HG02840 (cell line): ENCODE measurements at regions not wholly inside any gene's neighbourhood (a gene's known extent, or its start where the extent isn't known, plus 50 kb on each side); places are given as distances from the start of the nearest gene placed in this dataset.
"Not testable (repeated sequence)": the region's sequence is repeated elsewhere in the genome, so short reads cannot be mapped to it uniquely, and the experiment has no call there.

Source experiments
- ATAC-seq: cut with Tn5 transposase; IDR thresholded peaks from one replicate; pipeline ENCODE4 v1.9.1; 2021; ENCODE audit warnings: mild to moderate bottlenecking, moderate library complexity, moderate number of reproducible peaks; ENCODE audit not compliant: unreplicated experiment, low FRiP score

DNA sequence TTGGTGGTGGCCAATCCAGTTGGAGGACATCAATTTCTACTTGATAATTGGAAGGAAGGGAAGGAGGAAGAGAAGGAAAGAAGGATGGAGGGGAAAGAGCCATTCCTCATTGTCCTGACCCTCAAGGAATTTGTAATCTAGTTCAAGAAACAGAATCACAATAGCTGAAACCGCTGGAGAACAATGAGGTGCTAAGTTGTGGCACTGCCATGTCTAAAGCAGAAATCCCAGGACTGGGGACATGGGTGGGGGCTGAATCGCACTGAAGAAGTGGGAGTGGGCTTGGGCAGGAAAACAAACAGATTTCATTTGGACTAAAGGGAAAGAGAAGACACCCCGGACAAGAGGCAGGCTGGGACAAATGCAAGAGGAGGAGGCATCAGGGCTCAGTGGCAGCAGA, 183.6 kb downstream of the UACA start:
- ATAC-seq: no peak

DNA sequence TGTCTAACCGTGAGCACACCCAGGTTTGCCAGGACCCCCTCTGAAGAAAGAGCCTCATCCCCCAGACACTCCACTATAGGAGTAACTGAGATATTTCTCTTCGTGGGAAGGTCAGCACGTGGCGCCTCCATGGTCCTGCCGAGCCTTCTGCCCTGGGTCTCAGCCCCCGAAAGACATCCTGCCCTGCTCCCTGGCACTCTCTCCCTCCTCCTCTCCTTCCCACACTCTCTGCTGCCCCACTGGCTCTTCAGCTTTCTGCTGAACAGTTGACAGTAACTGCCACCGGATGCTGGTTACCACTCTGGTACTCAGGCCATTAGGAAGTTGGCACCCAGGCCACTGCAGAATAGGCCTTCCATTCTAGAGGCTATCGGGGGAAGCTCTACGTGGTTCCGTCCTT, 185.2 kb downstream of the UACA start:
- ATAC-seq: no peak

DNA sequence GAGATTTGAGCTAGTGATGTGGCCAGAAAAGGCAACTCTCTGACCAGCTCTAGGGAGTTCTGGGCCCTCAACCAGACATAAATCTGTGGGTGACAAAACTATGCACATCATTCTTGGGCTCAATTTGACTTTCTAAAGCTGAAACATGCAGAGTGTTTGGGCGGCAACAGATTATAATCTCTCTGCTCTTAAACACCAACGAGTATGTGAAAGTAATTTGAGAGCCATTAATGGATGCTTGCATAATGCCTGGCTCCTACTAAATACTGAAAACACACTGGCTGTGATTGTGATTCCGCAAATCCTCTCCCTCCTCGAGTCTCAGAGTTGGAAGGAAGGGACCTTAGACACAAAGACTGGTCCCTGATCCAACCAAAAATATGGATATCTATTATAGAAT, 186.7 kb downstream of the UACA start:
- ATAC-seq: no peak

DNA sequence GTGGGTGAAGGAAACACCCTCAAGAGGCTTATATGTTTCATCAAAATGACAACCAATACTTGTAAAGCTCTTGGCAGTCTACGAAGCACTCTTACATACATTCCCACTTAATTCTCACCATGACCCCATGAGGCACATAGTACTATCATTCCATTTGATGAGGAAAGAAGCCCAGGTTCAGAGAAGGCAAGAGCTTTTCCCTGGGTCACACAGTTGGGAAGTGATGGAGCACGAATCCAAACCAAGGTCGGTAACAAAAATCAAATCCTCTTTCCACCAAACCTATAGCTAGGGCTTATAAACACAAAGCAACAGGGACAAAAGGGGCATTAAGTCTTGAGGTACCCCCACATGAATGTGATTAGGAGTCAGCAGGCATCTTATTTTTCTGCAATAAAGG, 187.1 kb downstream of the UACA start:
- ATAC-seq: no peak

DNA sequence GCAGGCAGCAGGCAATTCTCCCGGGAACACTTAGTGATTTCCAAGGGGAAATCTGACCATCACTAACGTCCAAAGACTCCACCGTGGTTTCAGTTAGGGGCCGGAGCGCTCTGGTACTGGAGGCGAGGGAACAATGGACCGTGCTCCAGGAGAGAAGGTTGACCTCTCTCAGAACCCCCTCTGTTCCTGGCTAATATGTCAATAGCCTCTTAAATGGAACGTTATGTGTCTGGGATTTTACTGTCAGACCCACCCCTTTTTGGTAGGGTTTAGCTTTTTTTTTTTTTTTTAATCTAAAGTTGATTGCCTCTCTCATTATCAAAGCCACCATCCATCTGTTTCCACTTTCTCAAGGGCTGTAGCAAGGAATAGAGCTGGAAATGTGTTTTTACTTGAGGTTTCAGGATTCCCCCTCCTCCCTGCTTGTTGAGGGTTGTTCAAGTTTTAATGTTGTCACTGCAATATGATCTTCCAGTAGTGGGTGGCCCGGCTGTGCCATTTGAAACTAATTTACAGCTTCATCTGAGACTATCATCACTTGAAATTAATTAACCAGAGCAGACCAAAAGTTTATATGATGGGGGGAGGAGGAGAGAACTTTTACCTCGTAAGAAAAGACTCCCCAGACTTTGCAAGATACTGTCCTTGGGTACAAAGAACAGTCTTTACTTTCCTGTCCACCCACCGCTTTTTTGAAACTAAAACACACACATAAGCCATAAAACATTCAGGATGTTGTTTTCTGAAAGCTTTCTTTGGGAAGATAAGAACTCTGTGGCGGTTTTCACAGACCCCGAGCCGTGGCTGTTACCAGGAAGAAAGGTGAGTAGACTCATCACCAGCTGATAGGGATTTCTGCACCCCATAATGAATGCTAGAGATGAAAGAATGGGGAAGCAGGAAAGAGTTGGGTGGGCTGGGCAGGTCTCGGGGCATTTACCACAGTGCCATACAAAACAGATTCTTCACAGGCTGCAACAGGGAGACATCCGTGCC, 187.8 kb downstream of the UACA start:
- no peak for ATAC-seq

DNA sequence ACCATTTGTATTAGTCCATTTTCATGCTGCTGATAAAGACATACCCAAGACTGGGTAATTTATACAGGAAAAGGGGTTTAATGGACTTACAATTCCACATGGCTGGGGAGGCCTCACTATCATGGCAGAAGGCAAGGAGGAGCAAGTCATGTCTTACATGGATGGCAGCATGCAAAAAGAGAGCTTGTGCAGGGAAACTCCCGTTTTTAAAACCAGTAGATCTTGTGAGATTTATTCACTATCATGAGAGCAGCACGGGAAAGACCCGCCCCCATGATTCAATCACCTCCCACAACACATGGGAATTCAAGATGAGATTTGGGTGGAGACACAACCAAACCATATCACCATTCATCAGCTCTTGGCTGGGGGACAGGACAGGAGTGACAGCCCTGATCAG, 189.0 kb downstream of the UACA start:
- ATAC-seq: not testable (repeated sequence)

DNA sequence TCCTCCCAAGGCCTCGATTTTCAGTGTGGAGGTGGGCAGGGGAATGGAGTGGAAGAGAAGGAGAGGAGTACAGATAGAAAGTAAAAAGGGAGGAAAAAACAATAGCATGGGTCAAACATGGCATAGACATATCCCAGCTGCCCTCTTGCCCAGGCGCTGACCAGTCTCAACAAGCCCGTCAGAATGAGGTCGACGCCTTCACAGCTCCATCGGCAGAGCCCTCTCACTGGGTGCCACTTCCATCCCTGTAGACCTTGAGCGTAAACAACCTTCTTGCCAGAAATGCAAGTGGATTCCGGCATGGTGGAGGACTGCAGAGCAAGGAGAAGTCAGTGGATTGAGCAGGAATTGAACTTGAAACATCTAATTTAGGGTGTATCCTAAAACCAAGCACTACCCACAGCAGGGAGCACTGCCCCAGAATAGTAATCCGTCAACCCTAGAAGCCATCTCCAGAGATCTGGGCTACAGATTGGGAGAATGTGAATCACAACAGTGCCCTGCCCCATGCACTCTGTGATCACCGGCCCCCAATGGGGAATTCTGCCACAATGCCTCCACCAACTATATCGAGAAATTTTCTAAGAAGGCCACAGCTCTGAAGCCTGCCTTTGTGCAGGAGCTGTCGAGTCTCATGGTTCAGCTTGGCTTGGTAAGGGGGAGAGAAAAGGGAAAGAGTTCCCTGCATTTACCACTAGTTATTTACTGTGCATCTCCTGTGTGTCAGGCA, 190.1 kb downstream of the UACA start:
- ATAC-seq: no peak

DNA sequence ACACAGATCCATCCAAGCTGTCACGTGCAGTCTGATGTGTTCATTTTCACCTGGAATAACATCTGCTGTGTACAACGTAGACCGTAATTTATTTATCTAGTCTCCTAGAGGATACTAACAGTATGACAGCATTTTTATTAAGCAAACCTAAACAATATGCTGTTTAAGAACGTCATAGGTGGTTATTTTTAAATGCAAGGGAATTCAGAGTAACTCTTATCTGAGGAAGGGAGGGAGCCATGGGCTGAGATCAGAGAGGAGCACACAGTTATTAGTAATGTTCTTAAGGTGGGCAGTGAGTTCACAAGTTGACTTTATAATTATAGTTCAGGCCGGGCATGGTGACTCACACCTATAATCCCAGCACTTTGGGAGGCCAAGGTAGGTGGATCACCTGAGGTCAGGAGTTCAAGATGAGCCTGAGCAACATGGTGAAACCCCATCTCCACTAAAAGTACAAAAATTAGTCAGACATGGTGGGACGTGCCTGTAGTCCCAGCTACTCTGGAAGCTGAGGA, 193.6 kb downstream of the UACA start:
- ATAC-seq: no peak

DNA sequence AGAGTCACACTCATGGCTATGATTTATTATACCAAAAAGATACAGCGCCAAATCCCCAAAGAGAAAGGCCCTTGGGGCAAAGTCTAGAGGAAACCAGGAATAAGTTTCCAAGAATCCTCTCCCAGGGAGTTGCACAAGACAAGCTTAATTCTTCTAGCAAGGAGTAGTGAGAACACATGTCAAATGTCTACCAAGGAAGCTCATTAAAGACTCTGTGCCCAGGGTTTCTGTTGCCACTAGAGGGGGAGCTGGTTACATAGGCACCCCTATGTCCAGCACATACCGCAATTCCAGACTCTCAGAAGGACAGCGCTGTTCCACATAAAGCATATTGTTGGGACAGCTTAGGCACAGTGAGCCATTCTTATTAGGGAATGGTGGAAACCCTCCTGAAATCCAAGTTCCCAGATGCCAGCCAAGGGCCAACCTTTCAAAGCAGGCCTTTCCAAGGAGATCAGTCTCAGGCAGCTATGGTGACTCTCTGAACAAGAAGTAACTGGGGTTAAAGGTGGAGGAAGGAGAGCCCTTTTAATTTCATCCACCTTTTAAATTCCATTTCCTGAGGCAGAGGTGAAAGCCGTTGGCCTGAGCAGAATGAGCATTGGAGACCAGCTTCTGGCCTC, 194.2 kb downstream of the UACA start:
- no peak for ATAC-seq

DNA sequence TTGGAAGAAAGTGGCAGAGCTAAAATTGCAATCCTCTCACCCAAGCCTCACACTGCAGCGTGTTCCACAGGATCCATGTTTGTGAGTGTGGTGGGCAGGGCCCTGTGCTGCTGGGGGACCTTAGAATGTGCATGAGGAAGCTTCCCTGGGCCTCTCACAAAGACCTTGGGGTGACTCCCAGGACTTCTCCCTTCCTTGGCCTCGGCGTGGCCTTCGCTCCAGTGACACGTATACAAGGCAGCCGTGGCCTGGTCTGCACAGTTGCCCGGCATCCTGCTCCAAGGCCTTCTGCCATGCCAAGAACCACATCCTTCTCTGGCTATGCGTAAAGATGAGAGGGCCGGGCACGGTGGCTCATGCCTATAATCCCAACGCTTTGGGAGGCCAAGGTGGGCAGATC, 196.4 kb downstream of the UACA start:
- no peak for ATAC-seq

DNA sequence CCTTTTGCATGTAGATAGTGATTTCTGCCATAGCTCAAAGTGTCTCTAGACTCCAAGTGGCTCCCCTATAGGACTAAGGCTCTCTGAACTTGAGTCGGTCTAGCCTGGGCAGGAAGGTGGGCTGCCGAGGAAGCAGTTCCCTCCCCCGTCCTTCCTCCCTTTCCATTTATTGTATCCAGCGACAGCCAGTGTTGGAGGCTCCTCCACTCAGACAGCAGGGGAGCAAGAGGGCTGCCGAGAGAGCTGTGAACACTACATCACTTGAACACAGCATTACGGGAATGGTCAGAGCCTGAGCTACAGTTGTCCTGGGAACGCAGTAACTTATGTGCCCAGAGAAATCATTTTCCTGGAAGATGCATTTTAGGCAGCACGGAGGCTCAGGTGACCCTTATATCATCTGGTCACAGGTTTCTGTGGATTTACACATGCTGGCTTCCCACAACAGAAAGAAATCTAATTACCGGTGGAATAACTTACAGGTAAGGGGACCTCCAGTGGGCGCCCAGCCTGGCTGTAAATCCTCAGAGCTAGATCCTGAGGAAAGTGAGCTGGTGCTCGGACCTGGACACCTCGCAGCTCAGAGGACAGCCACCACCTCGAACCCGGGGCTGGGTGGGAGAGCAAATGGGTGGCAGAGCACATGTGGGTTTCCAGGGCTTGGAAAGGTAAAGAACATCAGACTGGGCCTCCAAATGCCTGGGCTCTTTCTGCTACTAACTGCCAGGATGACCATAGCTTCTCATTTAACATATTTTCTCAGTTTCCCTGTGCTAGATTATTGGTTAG, 197.1 kb downstream of the UACA start:
- ATAC-seq: no peak

DNA sequence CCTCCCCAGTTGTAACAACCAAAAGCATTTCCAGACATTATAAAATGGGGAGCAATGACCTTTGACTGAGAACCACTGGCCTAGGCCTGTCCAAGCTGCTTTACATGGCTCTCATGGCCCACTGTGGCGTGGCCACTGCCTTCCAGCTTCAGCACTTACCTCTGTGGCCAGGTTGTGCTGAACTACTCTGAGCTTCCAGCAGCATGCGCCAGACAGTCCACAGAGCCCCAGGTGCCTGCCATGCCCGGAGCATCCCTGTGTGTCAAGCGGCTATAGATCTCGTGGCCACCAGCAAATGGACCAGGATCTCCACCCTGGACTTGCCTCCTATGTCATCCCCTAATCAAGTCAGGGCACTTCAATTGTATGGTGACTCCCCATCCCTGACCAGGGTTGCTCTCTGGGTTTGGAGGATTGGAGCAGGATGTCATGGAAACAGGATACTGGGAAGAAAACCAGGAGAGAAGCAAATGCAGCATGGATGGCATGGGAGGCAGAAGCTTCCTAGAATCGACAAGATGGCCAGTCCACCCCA, 199.7 kb downstream of the UACA start:
- no peak for ATAC-seq

DNA sequence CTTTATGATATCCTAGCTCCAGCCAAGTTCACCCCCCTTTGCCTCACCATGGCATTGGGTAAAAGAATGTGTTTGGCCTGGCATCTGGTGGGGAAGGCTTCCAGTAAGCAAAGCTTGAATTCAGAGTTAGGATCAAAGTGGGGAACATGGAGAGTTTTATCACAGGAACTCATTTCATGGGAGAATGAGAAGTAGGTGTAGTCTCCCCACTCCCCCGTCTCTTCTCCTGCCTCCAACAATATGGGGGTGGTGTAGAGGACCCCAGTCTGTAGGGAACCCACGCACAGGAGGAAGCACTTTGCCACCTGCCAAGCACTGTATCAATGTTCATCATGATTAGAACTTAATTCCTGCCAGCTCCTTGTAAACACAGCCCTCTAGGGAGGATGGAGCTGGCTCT, 200.5 kb downstream of the UACA start:
- ATAC-seq: no peak

DNA sequence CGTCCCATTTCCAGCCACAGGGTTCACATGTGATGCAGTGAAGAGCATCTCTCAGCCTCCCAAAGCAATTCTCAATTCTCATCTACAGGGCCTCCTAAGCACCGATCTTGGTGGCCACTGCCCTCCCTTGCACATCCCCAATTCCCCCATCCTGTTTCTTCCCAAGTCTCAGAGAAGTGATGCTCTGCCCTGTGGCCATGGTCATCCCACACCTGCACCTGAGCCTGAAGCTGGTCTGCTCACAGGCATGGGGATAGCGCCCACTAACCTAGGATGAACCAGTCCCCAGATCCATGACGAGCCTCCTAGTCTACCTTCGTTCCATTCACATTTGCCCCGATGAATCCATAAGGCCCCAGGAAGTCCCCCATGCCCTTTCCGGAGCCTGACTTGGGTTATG, 201.5 kb downstream of the UACA start:
- ATAC-seq: no peak

DNA sequence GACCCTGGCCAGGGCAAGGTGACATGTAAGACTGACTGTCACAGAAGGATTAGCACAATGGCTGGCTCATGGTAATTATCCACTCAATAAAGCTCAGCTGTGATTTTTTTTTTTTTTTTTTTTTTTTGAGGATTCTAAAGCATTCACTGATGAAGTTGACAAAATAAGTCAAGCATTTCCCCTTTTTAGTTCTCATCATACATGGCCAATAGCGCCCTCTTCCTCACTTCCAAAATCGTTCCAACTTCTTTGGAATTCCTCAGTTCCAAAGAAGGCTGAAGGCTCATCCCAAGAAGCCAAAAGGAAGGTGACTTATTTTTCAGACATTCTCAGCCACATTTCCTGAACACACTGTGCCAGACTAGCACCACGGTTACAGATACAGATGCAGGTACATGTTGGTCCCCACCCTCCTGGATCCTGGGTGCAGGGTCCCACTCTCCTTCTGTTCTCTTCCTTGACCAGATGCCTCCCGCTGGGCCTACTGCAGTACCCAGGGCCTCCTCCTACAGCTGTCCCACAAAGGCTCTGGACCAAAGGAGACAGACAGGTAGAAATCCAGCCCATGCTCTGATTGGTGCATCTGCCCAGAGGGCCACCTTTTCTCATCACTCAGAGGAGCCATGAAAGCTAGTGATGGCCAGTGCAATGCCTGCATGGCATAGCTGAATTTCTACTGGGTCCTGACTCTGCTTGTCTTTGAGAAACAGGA, 202.6 kb downstream of the UACA start:
- ATAC-seq: no peak

DNA sequence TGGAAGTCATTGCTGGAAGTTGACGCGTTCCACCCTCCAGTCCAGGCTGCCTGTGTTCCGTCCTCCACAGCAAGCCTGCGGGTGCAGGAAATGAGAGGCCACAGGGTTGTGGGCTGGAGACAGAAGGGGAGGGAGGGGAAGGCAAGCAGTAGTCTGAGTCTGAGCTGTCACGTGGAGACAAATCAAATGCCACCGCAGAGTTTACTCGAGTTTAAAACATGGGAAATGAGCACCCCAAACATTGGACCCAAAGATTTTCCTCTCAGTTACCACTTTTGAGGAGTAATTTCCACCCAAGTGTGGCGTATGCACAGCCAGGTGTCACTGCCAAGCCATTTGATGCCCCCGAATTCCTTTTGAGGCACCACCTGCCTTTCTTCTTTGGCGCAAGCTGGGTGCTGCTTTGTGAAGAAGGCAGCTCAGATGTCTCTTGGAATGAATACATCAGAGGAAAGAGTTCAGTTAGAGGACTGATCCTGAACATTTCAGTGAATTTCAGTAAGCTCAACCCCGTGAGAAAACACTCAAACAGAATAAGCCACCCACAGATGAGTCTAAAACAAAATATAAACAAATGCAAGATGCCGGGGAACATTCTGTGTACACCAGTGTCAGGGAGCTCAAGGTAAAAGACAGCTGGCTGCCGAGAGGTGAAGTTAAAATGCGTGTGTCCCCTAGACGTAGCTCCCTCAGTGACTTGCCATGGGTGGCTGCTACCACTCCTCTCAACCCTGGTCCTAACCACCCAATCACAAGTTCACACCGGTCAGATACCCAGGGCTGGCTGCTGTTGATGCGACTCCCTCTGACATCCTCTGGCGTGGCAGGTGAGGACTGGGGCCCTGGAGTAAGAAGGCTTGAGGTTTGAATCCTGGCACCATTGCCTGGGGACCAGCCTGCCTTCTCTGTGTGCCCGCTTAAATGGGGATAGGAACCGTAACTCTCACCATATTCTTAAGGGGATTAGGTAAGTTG, 203.8 kb downstream of the UACA start:
- no peak for ATAC-seq

DNA sequence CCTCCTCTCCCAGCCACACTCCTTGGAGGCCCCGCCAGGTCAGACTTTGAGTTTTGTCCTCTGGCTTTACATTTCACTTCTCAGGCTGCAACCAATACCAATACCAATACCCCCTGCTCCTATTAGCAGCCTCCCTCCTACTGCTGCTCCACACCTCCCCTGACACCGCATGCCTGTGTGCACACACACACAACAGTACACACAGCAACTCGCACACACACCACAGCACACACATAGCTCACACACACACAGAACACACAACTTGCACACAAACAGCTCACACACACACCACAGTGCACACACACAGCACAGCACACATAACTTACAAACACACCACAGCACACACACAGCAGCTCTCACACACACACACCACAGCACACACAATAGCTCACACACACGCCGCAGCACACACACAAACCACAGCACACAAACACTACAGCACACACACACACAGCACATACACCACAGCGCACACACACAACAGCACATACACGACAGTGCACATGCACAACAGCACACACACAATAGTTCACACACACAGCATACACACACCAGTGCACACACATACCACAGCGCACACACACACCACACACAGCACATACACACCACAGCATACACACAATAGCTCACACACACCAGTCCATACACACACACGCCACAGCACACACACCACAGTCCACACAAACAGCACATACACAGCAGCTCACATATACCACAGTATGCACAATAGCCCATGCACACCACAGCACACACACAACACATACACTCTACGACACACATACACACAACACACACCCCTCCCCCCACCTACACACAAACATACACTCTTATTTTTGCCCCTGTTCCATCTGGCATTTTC, 204.7 kb downstream of the UACA start:
- no peak for ATAC-seq
